ENCODE measurements at regions not wholly inside any gene's neighbourhood (a gene's known extent, or its start where the extent isn't known, plus 50 kb on each side); places are given as distances from the start of the nearest gene placed in this dataset.
"Not testable (repeated sequence)": the region's sequence is repeated elsewhere in the genome, so short reads cannot be mapped to it uniquely, and the experiment has no call there.

GRCh38 chr3:147117631-147118030, 288.7 kb downstream of the ZIC4 start:
- no peak for DNase-seq
- Histone ChIP-seq H3K27ac (no peak overlapping the region), H3K4me3 (no peak overlapping the region), H3K36me3 (no peaks in the 10 kb centered on the region), H3K27me3 (no peaks in the 10 kb centered on the region), H3K9me3 (no peaks in the 10 kb centered on the region), H3K4me1 (no peaks in the 10 kb centered on the region)
- TF ChIP-seq, protein P1, sequence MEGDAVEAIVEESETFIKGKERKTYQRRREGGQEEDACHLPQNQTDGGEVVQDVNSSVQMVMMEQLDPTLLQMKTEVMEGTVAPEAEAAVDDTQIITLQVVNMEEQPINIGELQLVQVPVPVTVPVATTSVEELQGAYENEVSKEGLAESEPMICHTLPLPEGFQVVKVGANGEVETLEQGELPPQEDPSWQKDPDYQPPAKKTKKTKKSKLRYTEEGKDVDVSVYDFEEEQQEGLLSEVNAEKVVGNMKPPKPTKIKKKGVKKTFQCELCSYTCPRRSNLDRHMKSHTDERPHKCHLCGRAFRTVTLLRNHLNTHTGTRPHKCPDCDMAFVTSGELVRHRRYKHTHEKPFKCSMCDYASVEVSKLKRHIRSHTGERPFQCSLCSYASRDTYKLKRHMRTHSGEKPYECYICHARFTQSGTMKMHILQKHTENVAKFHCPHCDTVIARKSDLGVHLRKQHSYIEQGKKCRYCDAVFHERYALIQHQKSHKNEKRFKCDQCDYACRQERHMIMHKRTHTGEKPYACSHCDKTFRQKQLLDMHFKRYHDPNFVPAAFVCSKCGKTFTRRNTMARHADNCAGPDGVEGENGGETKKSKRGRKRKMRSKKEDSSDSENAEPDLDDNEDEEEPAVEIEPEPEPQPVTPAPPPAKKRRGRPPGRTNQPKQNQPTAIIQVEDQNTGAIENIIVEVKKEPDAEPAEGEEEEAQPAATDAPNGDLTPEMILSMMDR (IDR thresholded peaks at IDR 0.05), result no peak
- no peak for TF ChIP-seq POLR2A (IDR thresholded peaks at IDR 0.05)

DNA sequence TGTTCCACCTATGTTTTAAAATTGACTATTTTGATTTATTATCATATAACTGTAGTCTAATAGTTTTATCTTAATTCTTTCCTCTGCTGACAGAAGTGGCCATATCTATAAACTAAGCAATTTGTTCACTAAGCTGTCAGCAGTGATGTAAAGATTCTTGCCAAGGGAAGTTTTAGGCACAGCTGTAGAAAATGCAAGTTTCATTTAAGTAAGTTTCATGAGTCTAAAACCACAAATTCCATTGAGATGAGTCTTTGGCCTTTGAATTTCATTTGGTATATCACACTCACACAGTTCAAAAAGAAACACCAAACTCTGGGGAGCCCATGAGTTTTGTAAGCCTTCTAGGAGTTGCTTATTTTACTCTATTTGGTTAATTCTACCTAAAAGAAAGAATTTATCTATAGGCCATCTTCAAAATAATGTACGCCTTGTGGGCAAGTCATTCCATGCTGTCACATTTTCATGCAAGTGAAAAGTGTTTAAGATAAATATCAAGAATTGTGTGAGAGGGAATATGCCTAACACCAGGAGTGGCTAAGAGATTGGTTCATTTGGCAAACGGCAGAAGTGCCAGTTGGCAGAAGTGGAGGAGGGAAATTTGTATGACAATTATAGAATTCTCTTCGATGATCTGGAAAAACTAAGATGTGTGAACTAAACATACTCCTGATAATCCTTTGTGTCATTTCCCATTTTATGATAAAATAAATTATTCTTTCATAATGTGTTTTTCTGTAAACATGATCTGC, 292.9 kb downstream of the ZIC4 start:
- Histone ChIP-seq H3K27ac (no peak overlapping the region), H3K9me3 (no peaks in the 10 kb centered on the region), H3K27me3 (no peaks in the 10 kb centered on the region), H3K36me3 (no peaks in the 10 kb centered on the region), H3K4me1 (no peaks in the 10 kb centered on the region), H3K4me3 (no peak overlapping the region)
- TF ChIP-seq, protein P1 (IDR thresholded peaks at IDR 0.05), result no peak
- TF ChIP-seq POLR2A (IDR thresholded peaks at IDR 0.05), result no peak
- no peak for DNase-seq

DNA sequence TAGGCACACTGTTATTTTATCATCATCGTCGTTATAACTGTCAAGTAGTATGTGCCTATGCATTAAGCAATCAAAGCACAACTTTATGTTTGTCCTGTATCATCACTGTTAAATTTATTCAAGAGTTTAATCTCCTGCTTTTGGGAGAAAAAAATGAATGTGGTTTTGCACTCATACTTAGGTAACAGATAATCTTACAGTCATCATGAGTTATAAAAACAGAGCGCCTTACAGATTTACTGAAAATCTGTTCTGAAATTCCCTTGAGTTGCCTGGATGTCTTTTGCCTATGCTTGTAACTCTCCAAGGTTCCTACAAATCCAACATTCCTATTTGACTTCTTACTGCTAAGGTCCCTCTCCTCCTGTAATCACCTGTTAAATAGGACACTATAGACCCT, 307.3 kb downstream of the ZIC4 start:
- no peaks in the 10 kb centered on the region for H3K4me1 ChIP-seq
- H3K36me3 ChIP-seq, result no peaks in the 10 kb centered on the region
- H3K4me3 ChIP-seq, result no peak overlapping the region
- no peaks in the 10 kb centered on the region for H3K27me3 ChIP-seq
- no peaks in the 10 kb centered on the region for H3K9me3 ChIP-seq
- H3K27ac ChIP-seq, result no peak overlapping the region
- no peak for DNase-seq
- TF ChIP-seq POLR2A (IDR thresholded peaks at IDR 0.05), result no peak
- TF ChIP-seq, protein P1 (IDR thresholded peaks at IDR 0.05), result no peak

- Histone ChIP-seq H3K27ac (no peak overlapping the region), H3K9me3 (no peaks in the 10 kb centered on the region), H3K4me3 (no peak overlapping the region), H3K36me3 (no peaks in the 10 kb centered on the region), H3K27me3 (no peaks in the 10 kb centered on the region), H3K4me1 (no peaks in the 10 kb centered on the region)
- TF ChIP-seq POLR2A (IDR thresholded peaks at IDR 0.05), result no peak
- TF ChIP-seq, protein P1 (IDR thresholded peaks at IDR 0.05), result no peak
- DNase-seq, result no peak
These were observed 315.9 kb downstream of the ZIC4 start for GRCh38 chr3:147090461-147090860.

DNA sequence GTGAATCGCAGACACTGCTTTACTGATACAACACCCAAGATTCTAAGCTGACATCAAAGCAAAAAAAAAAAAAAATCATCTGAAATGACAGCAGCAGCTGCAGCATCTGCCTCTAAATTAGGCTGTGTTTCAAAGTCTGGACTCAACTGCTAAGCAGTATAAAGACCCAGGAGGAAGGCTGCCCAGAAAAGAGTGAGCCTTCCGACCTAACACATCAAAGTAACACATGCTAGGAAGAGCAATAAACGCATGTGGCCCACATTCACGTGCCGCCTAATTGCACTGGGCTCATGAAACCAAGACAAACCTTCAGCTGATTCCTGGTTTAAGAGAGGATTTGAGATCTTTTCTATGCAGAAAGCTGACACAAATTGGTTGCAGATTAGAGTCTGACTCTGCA, 317.1 kb downstream of the ZIC4 start:
- Histone ChIP-seq H3K27me3 (no peaks in the 10 kb centered on the region), H3K4me1 (no peaks in the 10 kb centered on the region)

DNA sequence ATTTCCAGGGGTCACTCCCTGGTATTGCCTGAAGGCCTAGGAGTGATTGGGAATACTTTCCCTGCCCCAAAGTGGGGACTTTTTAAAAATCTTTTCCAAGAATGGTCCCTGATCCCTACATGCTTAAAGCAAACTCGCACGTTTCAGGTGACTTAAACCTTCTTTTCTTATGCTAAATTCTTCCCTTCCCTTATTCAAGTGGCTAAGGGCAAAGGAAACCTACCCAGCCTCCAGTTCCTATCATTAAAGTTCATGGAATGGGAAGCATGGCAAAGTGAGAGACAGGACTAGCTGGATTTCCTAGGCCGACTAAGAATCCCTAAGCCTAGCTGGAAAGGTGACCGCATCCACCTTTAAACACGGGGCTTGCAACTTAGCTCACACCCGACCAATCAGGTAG, 346.8 kb downstream of the ZIC4 start:
- DNase-seq, H3K27ac ChIP-seq, H3K27me3 ChIP-seq, H3K36me3 ChIP-seq, H3K9me3 ChIP-seq, H3K4me3 ChIP-seq, H3K4me1 ChIP-seq: not testable (repeated sequence)

More for the DNA sequence above, 317.1 kb downstream of the ZIC4 start:
- Histone ChIP-seq H3K4me3 (no peak overlapping the region), H3K36me3 (no peaks in the 10 kb centered on the region), H3K27ac (no peak overlapping the region), H3K9me3 (no peaks in the 10 kb centered on the region)
- no peak for DNase-seq
- TF ChIP-seq, protein P1 (IDR thresholded peaks at IDR 0.05), result no peak
- TF ChIP-seq POLR2A (IDR thresholded peaks at IDR 0.05), result no peak

Measured in Peyer's patch (tissue), 4 donors.